HepG2 (cell line): ENCODE measurements at regions not wholly inside any gene's neighbourhood (a gene's known extent, or its start where the extent isn't known, plus 50 kb on each side); places are given as distances from the start of the nearest gene placed in this dataset.

Source experiments
- EHMT2 ChIP-seq: fragments of 200-600 bp; sonication (generic); IDR thresholded peaks from 2 replicates; pipeline ENCODE4 v1.7.0; 2017; ENCODE audit warnings: antibody characterized with exemption, low read depth, low read length, borderline replicate concordance
- KMT2A ChIP-seq: sonication (generic); formaldehyde crosslinking; IDR thresholded peaks from 2 replicates; pipeline ENCODE4 v1.4.0; 2020; ENCODE audit warnings: missing genetic modification reagents
- SMC3 ChIP-seq: IDR thresholded peaks from 2 replicates; pipeline ENCODE4 v1.6.1; 2011; ENCODE audit warnings: low read length, improper control_type of control experiment
- SNAPC5 ChIP-seq: sonication (generic); formaldehyde crosslinking; IDR thresholded peaks from 2 replicates; pipeline ENCODE4 v1.8.1; 2023; ENCODE audit warnings: mild to moderate bottlenecking, missing genetic modification reagents, borderline replicate concordance
- ZNF780A ChIP-seq: sonication (generic); formaldehyde crosslinking; IDR thresholded peaks from 2 replicates; pipeline ENCODE4 v1.8.0; 2022; ENCODE audit warnings: mild to moderate bottlenecking, missing genetic modification reagents, moderate library complexity
- ZNF878 ChIP-seq: sonication (generic); formaldehyde crosslinking; IDR thresholded peaks from 2 replicates; pipeline ENCODE4 v1.8.1; 2023; ENCODE audit warnings: mild to moderate bottlenecking, missing genetic modification reagents, moderate library complexity
- TF ChIP-seq, protein P1 (sequence below): sonication (generic); formaldehyde crosslinking; IDR thresholded peaks from 2 replicates; pipeline ENCODE4 v1.4.0; 2020; ENCODE audit warnings: missing genetic modification reagents

DNA sequence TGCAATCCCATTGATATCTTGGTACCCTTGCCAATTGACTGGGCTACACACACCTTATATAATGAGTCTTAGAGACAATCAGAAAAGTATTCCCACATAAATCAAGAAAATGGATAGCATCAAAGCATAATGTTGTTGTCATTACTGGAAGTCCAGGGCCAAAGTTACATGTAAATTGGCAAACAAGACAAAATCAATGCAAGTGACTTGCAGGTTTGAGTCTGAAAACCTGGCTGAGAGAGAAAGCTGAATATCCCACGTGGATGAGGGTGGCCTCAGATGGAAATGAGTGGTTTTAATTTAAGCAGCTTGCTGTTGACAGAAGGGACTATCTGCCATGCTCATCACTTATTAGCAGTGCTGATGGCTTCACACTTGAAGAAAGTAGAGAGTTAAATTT, 324.0 kb upstream of the MON1B start:
- TF ChIP-seq ZNF878 (CRISPR knock-in tag) (no peak), KMT2A (no peak), EHMT2 (no peak), SNAPC5 (CRISPR knock-in tag) (no peak), SMC3 (no peak), ZNF780A (no peak)
- TF ChIP-seq, protein P1, sequence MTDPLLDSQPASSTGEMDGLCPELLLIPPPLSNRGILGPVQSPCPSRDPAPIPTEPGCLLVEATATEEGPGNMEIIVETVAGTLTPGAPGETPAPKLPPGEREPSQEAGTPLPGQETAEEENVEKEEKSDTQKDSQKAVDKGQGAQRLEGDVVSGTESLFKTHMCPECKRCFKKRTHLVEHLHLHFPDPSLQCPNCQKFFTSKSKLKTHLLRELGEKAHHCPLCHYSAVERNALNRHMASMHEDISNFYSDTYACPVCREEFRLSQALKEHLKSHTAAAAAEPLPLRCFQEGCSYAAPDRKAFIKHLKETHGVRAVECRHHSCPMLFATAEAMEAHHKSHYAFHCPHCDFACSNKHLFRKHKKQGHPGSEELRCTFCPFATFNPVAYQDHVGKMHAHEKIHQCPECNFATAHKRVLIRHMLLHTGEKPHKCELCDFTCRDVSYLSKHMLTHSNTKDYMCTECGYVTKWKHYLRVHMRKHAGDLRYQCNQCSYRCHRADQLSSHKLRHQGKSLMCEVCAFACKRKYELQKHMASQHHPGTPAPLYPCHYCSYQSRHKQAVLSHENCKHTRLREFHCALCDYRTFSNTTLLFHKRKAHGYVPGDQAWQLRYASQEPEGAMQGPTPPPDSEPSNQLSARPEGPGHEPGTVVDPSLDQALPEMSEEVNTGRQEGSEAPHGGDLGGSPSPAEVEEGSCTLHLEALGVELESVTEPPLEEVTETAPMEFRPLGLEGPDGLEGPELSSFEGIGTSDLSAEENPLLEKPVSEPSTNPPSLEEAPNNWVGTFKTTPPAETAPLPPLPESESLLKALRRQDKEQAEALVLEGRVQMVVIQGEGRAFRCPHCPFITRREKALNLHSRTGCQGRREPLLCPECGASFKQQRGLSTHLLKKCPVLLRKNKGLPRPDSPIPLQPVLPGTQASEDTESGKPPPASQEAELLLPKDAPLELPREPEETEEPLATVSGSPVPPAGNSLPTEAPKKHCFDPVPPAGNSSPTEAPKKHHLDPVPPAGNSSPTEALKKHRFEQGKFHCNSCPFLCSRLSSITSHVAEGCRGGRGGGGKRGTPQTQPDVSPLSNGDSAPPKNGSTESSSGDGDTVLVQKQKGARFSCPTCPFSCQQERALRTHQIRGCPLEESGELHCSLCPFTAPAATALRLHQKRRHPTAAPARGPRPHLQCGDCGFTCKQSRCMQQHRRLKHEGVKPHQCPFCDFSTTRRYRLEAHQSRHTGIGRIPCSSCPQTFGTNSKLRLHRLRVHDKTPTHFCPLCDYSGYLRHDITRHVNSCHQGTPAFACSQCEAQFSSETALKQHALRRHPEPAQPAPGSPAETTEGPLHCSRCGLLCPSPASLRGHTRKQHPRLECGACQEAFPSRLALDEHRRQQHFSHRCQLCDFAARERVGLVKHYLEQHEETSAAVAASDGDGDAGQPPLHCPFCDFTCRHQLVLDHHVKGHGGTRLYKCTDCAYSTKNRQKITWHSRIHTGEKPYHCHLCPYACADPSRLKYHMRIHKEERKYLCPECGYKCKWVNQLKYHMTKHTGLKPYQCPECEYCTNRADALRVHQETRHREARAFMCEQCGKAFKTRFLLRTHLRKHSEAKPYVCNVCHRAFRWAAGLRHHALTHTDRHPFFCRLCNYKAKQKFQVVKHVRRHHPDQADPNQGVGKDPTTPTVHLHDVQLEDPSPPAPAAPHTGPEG (CRISPR knock-in tag): no peak
